ENCODE measurements at regions not wholly inside any gene's neighbourhood (a gene's known extent, or its start where the extent isn't known, plus 50 kb on each side); places are given as distances from the start of the nearest gene placed in this dataset.
A peak's percentile ranks its signal among the peaks of the same experiment; 100 is the strongest.
"Not testable (repeated sequence)": the region's sequence is repeated elsewhere in the genome, so short reads cannot be mapped to it uniquely, and the experiment has no call there.

- no peak for DNase-seq (ENCODE audit: low spot score)
Measured at GRCh38 chr16:8055761-8056160, 534.5 kb downstream of the TMEM114 start.

GRCh38 chr16:8053437-8053836 lies 536.9 kb downstream of the TMEM114 start:
- no peak for DNase-seq (ENCODE audit: low spot score)

GRCh38 chr16:8048433-8048832 lies 541.9 kb downstream of the TMEM114 start:
- DNase-seq (ENCODE audit: low spot score) = no peak

GRCh38 chr16:8047736-8048135 lies 542.6 kb downstream of the TMEM114 start:
- no peak for DNase-seq (ENCODE audit: low spot score)

GRCh38 chr16:8044796-8045195 lies 545.5 kb downstream of the TMEM114 start:
- DNase-seq (ENCODE audit: low spot score) = no peak

- DNase-seq (ENCODE audit: low spot score) = no peak
Measured at GRCh38 chr16:8032406-8032805, 557.9 kb downstream of the TMEM114 start.

GRCh38 chr16:8030004-8030403 lies 560.3 kb downstream of the TMEM114 start:
- not testable (repeated sequence) for DNase-seq (ENCODE audit: low spot score)

GRCh38 chr16:8026450-8026849 lies 563.9 kb downstream of the TMEM114 start:
- no peak for DNase-seq (ENCODE audit: low spot score)

GRCh38 chr16:8023326-8023725 lies 567.0 kb downstream of the TMEM114 start:
- DNase-seq (ENCODE audit: low spot score) = no peak

- DNase-seq (ENCODE audit: low spot score) = no peak
Measured at GRCh38 chr16:8005096-8005860, 585.0 kb downstream of the TMEM114 start.

- DNase-seq (ENCODE audit: low spot score) = no peak
Measured at GRCh38 chr16:7998789-7999453, 591.4 kb downstream of the TMEM114 start.

- DNase-seq (ENCODE audit: low spot score) = no peak
Measured at GRCh38 chr16:7997966-7998365, 592.3 kb downstream of the TMEM114 start.

- DNase-seq (ENCODE audit: low spot score) = no peak
Measured at GRCh38 chr16:7992616-7993015, 597.7 kb downstream of the TMEM114 start.

GRCh38 chr16:7990626-7991260 lies 599.6 kb downstream of the TMEM114 start:
- DNase-seq (ENCODE audit: low spot score) = no peak

GRCh38 chr16:7983676-7984075 lies 606.6 kb downstream of the TMEM114 start:
- DNase-seq (ENCODE audit: low spot score) = no peak

GRCh38 chr16:7980133-7980483 lies 610.2 kb downstream of the TMEM114 start:
- no peak for DNase-seq (ENCODE audit: low spot score)

- no peak for DNase-seq (ENCODE audit: low spot score)
Measured at GRCh38 chr16:7979448-7980132, 610.7 kb downstream of the TMEM114 start.

- DNase-seq (ENCODE audit: low spot score) = no peak
Measured at GRCh38 chr16:7976563-7976962, 613.7 kb downstream of the TMEM114 start.

GRCh38 chr16:7976125-7976524 lies 614.2 kb downstream of the TMEM114 start:
- DNase-seq (ENCODE audit: low spot score) = no peak

GRCh38 chr16:7967996-7968509 lies 622.3 kb downstream of the TMEM114 start:
- peak; percentile 3 for DNase-seq (ENCODE audit: low spot score)

GRCh38 chr16:7964744-7965143 lies 625.6 kb downstream of the TMEM114 start:
- no peak for DNase-seq (ENCODE audit: low spot score)

GRCh38 chr16:7964167-7964566 lies 626.1 kb downstream of the TMEM114 start:
- no peak for DNase-seq (ENCODE audit: low spot score)
